Left lung (tissue), 4 donors: ENCODE measurements at regions not wholly inside any gene's neighbourhood (a gene's known extent, or its start where the extent isn't known, plus 50 kb on each side); places are given as distances from the start of the nearest gene placed in this dataset.

Experiments used
- ATAC-seq: fragments of 200-7000 bp; cut with Tn5 transposase; one replicate; pipeline ENCODE4 v1.9.1; 2020; ENCODE audit warnings: moderate library complexity
- DNase-seq, 4 donors: peaks; one replicate each; pipeline ENCODE4 v3.0.0-alpha.2; 2013 to 2020
- H3K27ac ChIP-seq, 2 donors: fragments of 200-600 bp; sonication (generic) in 1 of 2; one replicate each; pipeline versions ENCODE4 v1.5.0 to v1.8.0; 2020 to 2021
- H3K27me3 ChIP-seq, 2 donors: fragments of 200-600 bp; sonication (generic) in 1 of 2; one replicate each; pipeline versions ENCODE4 v1.5.0 to v1.8.0; 2020 to 2021
- H3K36me3 ChIP-seq, 2 donors: fragments of 200-600 bp; sonication (generic) in 1 of 2; one replicate each; pipeline versions ENCODE4 v1.5.0 to v1.8.0; 2020 to 2021
- H3K4me1 ChIP-seq, 2 donors: fragments of 200-600 bp; one replicate each; pipeline ENCODE4 v1.8.0; 2021
- H3K4me3 ChIP-seq, 2 donors: fragments of 200-600 bp; sonication (generic) in 1 of 2; one replicate each; pipeline versions ENCODE4 v1.5.0 to v1.8.0; 2020 to 2021; ENCODE audit warnings: mild to moderate bottlenecking in 1 of 2
- H3K9me3 ChIP-seq, 2 donors: fragments of 200-600 bp; sonication (generic) in 1 of 2; one replicate each; pipeline versions ENCODE4 v1.5.0 to v1.8.0; 2020 to 2021
- intact Hi-C, 2 donors: fragments of 100-400 bp; cut with DNase I; formaldehyde crosslinking; loops; one replicate each; pipeline versions ENCODE4 v1.11.2 to v1.14.2; 2022
- TF ChIP-seq, protein P1 (sequence below), 2 donors: fragments of 200-600 bp; sonication (generic) in 1 of 2; IDR thresholded peaks; one replicate each; pipeline versions ENCODE4 v1.5.0 to v1.8.0; 2021; ENCODE audit warnings: antibody characterized with exemption in 2 of 2
- donor health status: DM: no; HTN: yes; CAD: no.
- donor health status: DM: no; HTN: no; CAD: no.

DNA sequence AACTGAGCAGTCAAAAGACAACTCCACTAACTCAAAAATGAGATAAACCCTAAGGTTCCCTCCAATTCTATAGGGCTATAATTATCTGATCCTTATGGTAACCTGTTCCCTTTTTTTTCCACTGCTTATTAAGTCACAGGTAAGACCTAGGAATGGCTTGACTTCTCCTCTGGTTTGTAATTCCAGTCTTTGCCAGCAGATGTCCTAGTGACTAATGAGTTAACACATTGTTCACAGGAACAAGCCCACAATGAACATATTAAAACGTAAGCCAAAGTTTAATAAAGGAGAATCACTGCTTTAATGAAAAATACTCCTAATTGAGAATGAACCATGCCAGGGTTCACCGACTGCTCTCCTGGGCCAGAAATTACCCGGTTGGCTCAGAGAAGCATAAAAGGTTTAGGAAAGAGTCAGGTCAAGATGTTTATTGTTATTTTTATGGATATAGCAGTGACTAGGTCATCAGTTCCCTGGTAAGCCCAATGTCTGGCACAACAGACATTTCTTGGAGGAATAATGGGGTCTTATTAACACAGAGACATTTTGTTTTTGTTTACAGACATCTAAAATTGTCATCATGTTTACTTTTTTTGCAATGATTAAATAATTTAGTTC is 120.1 kb downstream of the ELAPOR2 start:
- Histone ChIP-seq H3K27ac (no peak overlapping the region), H3K4me1 (peaks cover 3% of the 10 kb centered on the region in 2 donors), H3K36me3 (peaks cover 0 to 5% of the 10 kb centered on the region in 2 donors), H3K9me3 (no peaks in the 10 kb centered on the region), H3K27me3 (no peaks in the 10 kb centered on the region), H3K4me3 (no peak overlapping the region)
- intact Hi-C loops = no loop called here
- peak in 2 of 4 donors; percentile 37 to 63 for DNase-seq
- TF ChIP-seq, protein P1, sequence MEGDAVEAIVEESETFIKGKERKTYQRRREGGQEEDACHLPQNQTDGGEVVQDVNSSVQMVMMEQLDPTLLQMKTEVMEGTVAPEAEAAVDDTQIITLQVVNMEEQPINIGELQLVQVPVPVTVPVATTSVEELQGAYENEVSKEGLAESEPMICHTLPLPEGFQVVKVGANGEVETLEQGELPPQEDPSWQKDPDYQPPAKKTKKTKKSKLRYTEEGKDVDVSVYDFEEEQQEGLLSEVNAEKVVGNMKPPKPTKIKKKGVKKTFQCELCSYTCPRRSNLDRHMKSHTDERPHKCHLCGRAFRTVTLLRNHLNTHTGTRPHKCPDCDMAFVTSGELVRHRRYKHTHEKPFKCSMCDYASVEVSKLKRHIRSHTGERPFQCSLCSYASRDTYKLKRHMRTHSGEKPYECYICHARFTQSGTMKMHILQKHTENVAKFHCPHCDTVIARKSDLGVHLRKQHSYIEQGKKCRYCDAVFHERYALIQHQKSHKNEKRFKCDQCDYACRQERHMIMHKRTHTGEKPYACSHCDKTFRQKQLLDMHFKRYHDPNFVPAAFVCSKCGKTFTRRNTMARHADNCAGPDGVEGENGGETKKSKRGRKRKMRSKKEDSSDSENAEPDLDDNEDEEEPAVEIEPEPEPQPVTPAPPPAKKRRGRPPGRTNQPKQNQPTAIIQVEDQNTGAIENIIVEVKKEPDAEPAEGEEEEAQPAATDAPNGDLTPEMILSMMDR (IDR thresholded peaks at IDR 0.05) = peak; percentile 64 to 67
- ATAC-seq = peak; percentile 80

DNA sequence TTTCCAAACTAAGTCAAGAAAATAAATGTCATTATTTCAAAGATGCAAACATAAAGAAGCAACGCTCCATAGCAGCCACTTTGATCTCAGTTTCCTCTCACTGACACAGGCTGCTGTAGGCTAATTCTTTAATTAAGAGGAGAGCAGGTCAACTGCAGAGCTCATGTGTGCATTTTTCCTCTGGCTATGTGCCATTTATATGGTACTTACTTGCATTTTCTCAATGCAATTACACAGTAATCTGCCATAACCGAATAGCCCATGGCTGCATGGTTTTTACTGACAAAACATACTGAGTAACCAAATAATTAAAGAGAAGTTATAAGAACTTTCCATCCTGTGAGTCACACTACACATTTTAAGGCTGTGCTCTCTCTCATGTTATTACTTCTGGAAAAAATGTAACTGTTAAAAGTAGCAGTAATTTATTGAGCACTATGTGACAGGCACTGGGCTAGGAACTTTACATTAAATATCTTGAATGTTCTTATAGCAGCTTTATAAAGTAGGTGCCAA is 122.0 kb downstream of the ELAPOR2 start:
- intact Hi-C loops = no loop called here
- TF ChIP-seq, protein P1 (IDR thresholded peaks at IDR 0.05) = no peak
- Histone ChIP-seq H3K27ac (no peak overlapping the region), H3K9me3 (no peaks in the 10 kb centered on the region), H3K27me3 (no peaks in the 10 kb centered on the region), H3K4me1 (peaks cover 3 to 6% of the 10 kb centered on the region in 2 donors), H3K36me3 (peaks cover 0 to 5% of the 10 kb centered on the region in 2 donors), H3K4me3 (no peak overlapping the region)
- ATAC-seq = no peak
- no peak for DNase-seq

DNA sequence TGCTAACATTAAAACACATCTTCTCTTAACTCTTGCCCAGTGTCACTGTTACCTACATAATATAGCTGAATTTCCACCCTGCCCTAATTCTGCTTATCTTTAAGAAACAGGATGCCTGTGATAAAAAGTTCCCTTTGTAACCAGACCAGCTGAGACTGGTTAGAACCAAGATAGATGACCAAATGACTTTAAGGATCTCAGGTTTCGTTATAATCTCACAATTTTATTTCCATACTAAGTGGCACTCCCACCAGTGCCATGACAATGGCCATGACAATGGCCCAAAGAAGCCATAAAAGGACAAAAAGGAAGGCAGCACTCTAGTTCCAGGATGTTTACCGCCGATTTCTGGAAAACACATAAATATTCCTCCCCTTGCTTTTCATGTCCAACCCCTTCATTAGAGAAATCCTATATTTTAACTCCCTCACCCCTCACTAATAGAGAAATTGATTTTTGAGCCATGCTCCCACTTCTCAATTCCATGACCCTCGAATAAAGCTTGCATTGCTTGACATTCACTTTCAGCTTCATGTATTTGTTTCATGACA is 126.1 kb downstream of the ELAPOR2 start:
- DNase-seq (no peak), ATAC-seq (no peak)
- TF ChIP-seq, protein P1 (IDR thresholded peaks at IDR 0.05) = no peak
- no peak overlapping the region for H3K27ac ChIP-seq
- no peak overlapping the region for H3K4me3 ChIP-seq
- peaks cover 0 to 5% of the 10 kb centered on the region in 2 donors for H3K36me3 ChIP-seq
- no peaks in the 10 kb centered on the region for H3K9me3 ChIP-seq
- intact Hi-C loops = no loop called here
- peaks cover 5 to 10% of the 10 kb centered on the region in 2 donors for H3K4me1 ChIP-seq
- H3K27me3 ChIP-seq = no peaks in the 10 kb centered on the region

DNA sequence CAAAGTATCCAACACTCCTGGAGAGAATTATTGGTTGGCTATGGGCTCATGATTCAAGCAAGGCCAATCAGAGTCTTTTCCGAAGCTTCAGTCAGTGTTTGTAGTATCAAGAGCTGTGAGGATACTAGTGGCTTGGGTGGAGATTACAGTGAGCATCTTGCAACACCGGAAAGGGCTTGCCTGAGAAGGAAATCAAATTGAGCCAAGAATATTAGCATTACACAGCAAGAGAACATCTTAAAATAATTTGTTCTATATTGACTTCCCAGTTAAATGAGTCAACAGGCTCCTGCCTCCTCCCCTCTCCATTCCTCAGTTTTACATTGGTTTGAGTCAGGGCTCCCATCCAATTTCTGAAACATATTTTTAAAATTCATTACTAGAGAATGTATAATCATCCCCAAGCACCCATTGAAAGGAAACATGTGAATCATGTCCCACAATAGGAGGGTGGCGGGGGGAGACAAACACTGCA is 127.4 kb downstream of the ELAPOR2 start:
- Histone ChIP-seq H3K9me3 (no peaks in the 10 kb centered on the region), H3K27me3 (no peaks in the 10 kb centered on the region), H3K27ac (peak overlapping the region; percentile 66 to 67), H3K36me3 (no peaks in the 10 kb centered on the region), H3K4me1 (peaks cover 5 to 10% of the 10 kb centered on the region in 2 donors), H3K4me3 (no peak overlapping the region)
- intact Hi-C loops = no loop called here
- TF ChIP-seq, protein P1 (IDR thresholded peaks at IDR 0.05) = no peak
- DNase-seq (no peak), ATAC-seq (peak; percentile 83)

DNA sequence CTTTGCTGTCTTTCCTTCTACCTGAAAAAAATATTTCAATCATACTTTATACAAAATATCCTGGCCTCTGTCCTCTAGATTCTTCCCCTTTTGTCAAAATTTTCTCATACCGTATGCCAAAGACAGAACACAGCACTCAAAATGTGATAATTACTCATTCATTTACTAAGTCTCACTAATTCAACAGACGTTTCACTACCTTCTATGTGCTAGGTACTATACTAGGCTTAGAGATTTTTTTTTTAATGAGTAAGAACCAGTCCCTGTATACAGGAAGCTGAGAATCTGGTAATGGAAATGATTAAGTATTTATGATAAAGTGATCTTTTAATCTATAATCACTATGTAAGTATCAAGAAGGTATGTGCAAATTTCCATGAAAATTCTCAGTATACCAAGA is 128.0 kb downstream of the ELAPOR2 start:
- intact Hi-C loops = no loop called here
- TF ChIP-seq, protein P1 (IDR thresholded peaks at IDR 0.05) = no peak
- ATAC-seq = no peak
- Histone ChIP-seq H3K4me1 (peaks cover 5 to 10% of the 10 kb centered on the region in 2 donors), H3K4me3 (no peak overlapping the region), H3K27me3 (no peaks in the 10 kb centered on the region), H3K36me3 (no peaks in the 10 kb centered on the region), H3K27ac (peak overlapping the region; percentile 66 to 67), H3K9me3 (no peaks in the 10 kb centered on the region)
- no peak for DNase-seq
